Spleen (tissue), 11 donors: ENCODE measurements at regions not wholly inside any gene's neighbourhood (a gene's known extent, or its start where the extent isn't known, plus 50 kb on each side); places are given as distances from the start of the nearest gene placed in this dataset.
"Not testable (repeated sequence)": the region's sequence is repeated elsewhere in the genome, so short reads cannot be mapped to it uniquely, and the experiment has no call there.

Source experiments
- DNase-seq: peaks from one replicate; pipeline ENCODE4 v3.0.0-alpha.2; 2020
- H3K27ac ChIP-seq, 8 donors: fragments of 200-600 bp; sonication (generic) in 7 of 8; 1 replicate in 4 of 8; 2 replicates in 4 of 8; pipeline versions ENCODE4 v1.5.0 to v1.8.0; 2016 to 2021; ENCODE audit warnings: inconsistent platforms in 4 of 8, mild to moderate bottlenecking in 4 of 8, moderate library complexity in 1 of 8
- H3K27me3 ChIP-seq, 7 donors: fragments of 200-600 bp; sonication (generic) in 6 of 7; replicated peaks in 1 of 7; 1 replicate in 4 of 7; 2 replicates in 3 of 7; pipeline versions ENCODE4 v1.5.0 to v1.8.0; 2016 to 2021; ENCODE audit warnings: inconsistent platforms in 3 of 7, mild to moderate bottlenecking in 1 of 7
- H3K36me3 ChIP-seq, 6 donors: fragments of 200-600 bp; sonication (generic) in 5 of 6; 1 replicate in 4 of 6; 2 replicates in 2 of 6; pipeline versions ENCODE4 v1.5.0 to v1.8.0; 2016 to 2021; ENCODE audit warnings: inconsistent platforms in 2 of 6
- H3K4me1 ChIP-seq, 6 donors: fragments of 200-600 bp; sonication (generic) in 5 of 6; 1 replicate in 3 of 6; 2 replicates in 3 of 6; pipeline versions ENCODE4 v1.5.0 to v1.8.0; 2016 to 2021; ENCODE audit warnings: inconsistent platforms in 3 of 6
- H3K4me3 ChIP-seq, 8 donors: fragments of 200-600 bp; sonication (generic) in 7 of 8; 1 replicate in 4 of 8; 2 replicates in 4 of 8; pipeline versions ENCODE4 v1.5.0 to v1.8.0; 2016 to 2021; ENCODE audit warnings: inconsistent platforms in 4 of 8, mild to moderate bottlenecking in 4 of 8, moderate library complexity in 2 of 8
- H3K9me3 ChIP-seq, 8 donors: fragments of 200-600 bp; sonication (generic) in 7 of 8; 1 replicate in 4 of 8; 2 replicates in 4 of 8; pipeline versions ENCODE4 v1.5.0 to v1.8.0; 2016 to 2021; ENCODE audit warnings: inconsistent platforms in 4 of 8
- CTCF ChIP-seq, 11 experiments: fragments of 200-600 bp in 7 of 11; fragments of 450-650 bp in 4 of 11; sonication (generic) in 4 of 11; IDR thresholded peaks in 8 of 11; conservative IDR thresholded peaks in 3 of 11; 1 replicate in 7 of 11; 2 replicates in 4 of 11; pipeline versions ENCODE4 v1.4.0 to v1.8.0; 2016 to 2021; ENCODE audit warnings: antibody characterized with exemption in 11 of 11, inconsistent platforms in 4 of 11, mild to moderate bottlenecking in 1 of 11
- POLR2A ChIP-seq, 3 donors: fragments of 450-650 bp; IDR thresholded peaks; one replicate each; pipeline ENCODE4 v1.5.1; 2017; ENCODE audit warnings: antibody characterized with exemption in 3 of 3, mild to moderate bottlenecking in 1 of 3
- POLR2AphosphoS5 ChIP-seq, 3 donors: sonication (generic); formaldehyde crosslinking; IDR thresholded peaks; one replicate each; pipeline ENCODE4 v1.5.1; 2017; ENCODE audit warnings: antibody characterized with exemption in 3 of 3
- WGBS, 5 donors: extraction: QIAGEN DNeasy Blood & Tissue Kit in 3 of 5; methylation state at CpG; one replicate each; pipeline versions ENCODE4 v1.1.5 to v1.1.7; 2013 to 2018; 5-methylcytosine and 5-hydroxymethylcytosine counted together
- intact Hi-C: fragments of 100-400 bp; cut with DNase I; formaldehyde crosslinking; loops from one replicate; pipeline ENCODE4 v1.15.0; 2023; ENCODE audit warnings: low total_unique reads
- donor health status: healthy with polysubstance abuse.
- donor health status: DM: no; HTN: no; CAD: no; lungs with moderate emphysema.
- donor health status: DM: no; HTN: no; CAD: no.
- donor health status: Bipolar disorder and iron deficiency.
- donor health status: healthy.
- donor health status: DM: no; HTN: no; CAD: no.
- donor health status: DM: yes; HTN: yes; CAD: no.

GRCh38 chr4:170190265-170190664 is 100.5 kb upstream of the AADAT start:
- TF ChIP-seq POLR2A (IDR thresholded peaks at IDR 0.05) (no peak), CTCF (IDR thresholded peaks at IDR 0.05 in 8 of 11, conservative IDR thresholded peaks at IDR 0.05 in 3 of 11) (no peak), POLR2AphosphoS5 (IDR thresholded peaks at IDR 0.05) (no peak)
- Histone ChIP-seq H3K9me3 (no peaks in the 10 kb centered on the region), H3K4me1 (no peaks in the 10 kb centered on the region), H3K4me3 (no peak overlapping the region), H3K27ac (no peak overlapping the region), H3K27me3 (no peaks in the 10 kb centered on the region), H3K36me3 (no peaks in the 10 kb centered on the region)
- DNase-seq = no peak
- intact Hi-C loops = no loop called here
- WGBS, 5 donors = 88 to 100% (median 93%) methylated on average over 1 of the region's 1 CpG

- no peak overlapping the region for H3K4me3 ChIP-seq
- WGBS, 5 donors = 63 to 83% (median 73%) methylated on average over 1 of the region's 1 CpG
- no peaks in the 10 kb centered on the region for H3K4me1 ChIP-seq
- no peak overlapping the region for H3K27ac ChIP-seq
- no peak for DNase-seq
- no peaks in the 10 kb centered on the region for H3K36me3 ChIP-seq
- intact Hi-C loops = no loop called here
- no peaks in the 10 kb centered on the region for H3K27me3 ChIP-seq
- peaks cover 0 to 11% (median under 1%) of the 10 kb centered on the region in 8 donors for H3K9me3 ChIP-seq
- TF ChIP-seq CTCF (IDR thresholded peaks at IDR 0.05 in 8 of 11, conservative IDR thresholded peaks at IDR 0.05 in 3 of 11) (no peak), POLR2AphosphoS5 (IDR thresholded peaks at IDR 0.05) (no peak), POLR2A (IDR thresholded peaks at IDR 0.05) (no peak)
Measured at GRCh38 chr4:170170861-170171260, 81.1 kb upstream of the AADAT start.

GRCh38 chr4:170169699-170170098 is 79.9 kb upstream of the AADAT start:
- WGBS, 5 donors = 65 to 85% (median 70%) methylated on average over 3 of the region's 3 CpGs
- Histone ChIP-seq H3K36me3 (no peaks in the 10 kb centered on the region), H3K27ac (no peak overlapping the region), H3K27me3 (no peaks in the 10 kb centered on the region), H3K4me3 (no peak overlapping the region), H3K4me1 (no peaks in the 10 kb centered on the region), H3K9me3 (peaks cover 0 to 10% (median 0%) of the 10 kb centered on the region in 8 donors)
- intact Hi-C loops = no loop called here
- TF ChIP-seq POLR2AphosphoS5 (IDR thresholded peaks at IDR 0.05) = no peak
- no peak for DNase-seq

- Histone ChIP-seq H3K36me3 (no peaks in the 10 kb centered on the region), H3K4me1 (no peaks in the 10 kb centered on the region), H3K27ac (no peak overlapping the region), H3K27me3 (no peaks in the 10 kb centered on the region), H3K9me3 (peaks cover 0 to 10% (median 0%) of the 10 kb centered on the region in 8 donors), H3K4me3 (no peak overlapping the region)
- DNase-seq = no peak
- intact Hi-C loops = no loop called here
- 75 to 86% (median 82%) methylated on average over 10 of the region's 10 CpGs for WGBS, 5 donors
- TF ChIP-seq POLR2AphosphoS5 (IDR thresholded peaks at IDR 0.05) (no peak), CTCF (IDR thresholded peaks at IDR 0.05 in 8 of 11, conservative IDR thresholded peaks at IDR 0.05 in 3 of 11) (no peak), POLR2A (IDR thresholded peaks at IDR 0.05) (no peak)
Measured at GRCh38 chr4:170167678-170168077, 77.9 kb upstream of the AADAT start.

GRCh38 chr4:170166193-170166592 is 76.4 kb upstream of the AADAT start:
- H3K4me1 ChIP-seq, H3K4me3 ChIP-seq, DNase-seq, H3K27me3 ChIP-seq, intact Hi-C loops, H3K27ac ChIP-seq, H3K36me3 ChIP-seq: not testable (repeated sequence)
- peaks cover 0 to 10% (median 0%) of the 10 kb centered on the region in 8 donors for H3K9me3 ChIP-seq
- WGBS, 5 donors = 86 to 95% (median 93%) methylated on average over 7 to 25 of the region's 26 CpGs; no CpG with 5 or more reads in 1 of the 5 donors
